Cardiac fibroblast (primary cell): ENCODE measurements at regions not wholly inside any gene's neighbourhood (a gene's known extent, or its start where the extent isn't known, plus 50 kb on each side); places are given as distances from the start of the nearest gene placed in this dataset.
A peak's percentile ranks its signal among the peaks of the same experiment; 100 is the strongest.
"Not testable (repeated sequence)": the region's sequence is repeated elsewhere in the genome, so short reads cannot be mapped to it uniquely, and the experiment has no call there.

Experiments used
- DNase-seq, 2 donors: peaks; one replicate each; pipeline versions ENCODE4 v3.0.0 to v3.0.0-alpha.2; 2010; ENCODE audit warnings: low read depth in 2 of 2
- H3K4me3 ChIP-seq, 2 donors: replicated peaks in 1 of 2; 1 replicate in 1 of 2; 2 replicates in 1 of 2; pipeline ENCODE4 v1.5.1; 2011; ENCODE audit warnings: low read depth in 2 of 2, low read length in 2 of 2, mild to moderate bottlenecking in 2 of 2, moderate library complexity in 1 of 2
- CTCF ChIP-seq: IDR thresholded peaks from one replicate; pipeline ENCODE4 v1.5.1; 2011; ENCODE audit warnings: low read depth, mild to moderate bottlenecking, low read length, inconsistent platforms

- not testable (repeated sequence) for DNase-seq, H3K4me3 ChIP-seq
Measured at GRCh38 chr20:29031262-29031982, 2226.0 kb upstream of the DEFB115 start.

GRCh38 chr20:29044239-29044638, 2213.2 kb upstream of the DEFB115 start:
- DNase-seq, H3K4me3 ChIP-seq: not testable (repeated sequence)

GRCh38 chr20:29050008-29050606, 2207.4 kb upstream of the DEFB115 start:
- TF ChIP-seq CTCF = peak; percentile 19
- DNase-seq = peak in 1 of 2 donors; percentile 64
- H3K4me3 ChIP-seq = not testable (repeated sequence)

GRCh38 chr20:29057866-29058484, 2199.5 kb upstream of the DEFB115 start:
- DNase-seq = peak in 1 of 2 donors; percentile 28
- H3K4me3 ChIP-seq = not testable (repeated sequence)
- peak; percentile 61 for TF ChIP-seq CTCF

GRCh38 chr20:29062451-29062850, 2195.0 kb upstream of the DEFB115 start:
- not testable (repeated sequence) for DNase-seq, H3K4me3 ChIP-seq

GRCh38 chr20:29066341-29066740, 2191.1 kb upstream of the DEFB115 start:
- DNase-seq, H3K4me3 ChIP-seq: not testable (repeated sequence)

- DNase-seq, H3K4me3 ChIP-seq: not testable (repeated sequence)
Measured at GRCh38 chr20:29073640-29074039, 2183.8 kb upstream of the DEFB115 start.

GRCh38 chr20:29079769-29080690, 2177.4 kb upstream of the DEFB115 start:
- DNase-seq = peak; percentile 14 to 78
- peak overlapping the region; percentile 17 to 64 for H3K4me3 ChIP-seq
- TF ChIP-seq CTCF = peak; percentile 21

- not testable (repeated sequence) for H3K4me3 ChIP-seq, DNase-seq
Measured at GRCh38 chr20:29081712-29082111, 2175.8 kb upstream of the DEFB115 start.
